OCI-LY7 (cell line): ENCODE measurements at regions not wholly inside any gene's neighbourhood (a gene's known extent, or its start where the extent isn't known, plus 50 kb on each side); places are given as distances from the start of the nearest gene placed in this dataset.
A peak's percentile ranks its signal among the peaks of the same experiment; 100 is the strongest.

Experiments
- BruUV-seq: library from RNA; stranded (reverse); fragments of 400-500 nt; replicated peaks from 2 replicates; lab custom pipeline; 2021; lab: Mats Ljungman, UMichigan
- CTCF ChIA-PET: fragments of 300-600 bp; sonication (Branson Sonifier 250); formaldehyde crosslinking; loops from one replicate; lab custom pipeline; 2022; ENCODE audit warnings: antibody characterized with exemption; ENCODE audit not compliant: unreplicated experiment; lab: Charles Lee
- POLR2A ChIA-PET: fragments of 300-600 bp; sonication (Branson Sonifier 250); formaldehyde crosslinking; loops from one replicate; lab custom pipeline; 2022; ENCODE audit warnings: antibody characterized with exemption; lab: Charles Lee
- DNase-seq: peaks from one replicate; pipeline ENCODE4 v3.0.0-alpha.2; 2015; ENCODE audit warnings: low spot score
- H2AFZ ChIP-seq: fragments of 200-600 bp; sonication (generic), shearing (Covaris generic); 2 replicates; pipeline ENCODE4 v1.6.1; 2014; ENCODE audit warnings: mild to moderate bottlenecking, antibody characterized with exemption, low read length, moderate library complexity
- H3K27ac ChIP-seq: fragments of 200-600 bp; sonication (generic); 2 replicates; pipeline ENCODE4 v1.5.1; 2014; ENCODE audit warnings: mixed run types, low read depth, mild to moderate bottlenecking, moderate library complexity, low read length, inconsistent platforms; ENCODE audit not compliant: poor library complexity, severe bottlenecking
- H3K36me3 ChIP-seq: fragments of 200-600 bp; sonication (generic); 2 replicates; pipeline ENCODE4 v1.6.1; 2014; ENCODE audit warnings: mild to moderate bottlenecking, antibody characterized with exemption, low read length, moderate library complexity, mixed read lengths; ENCODE audit not compliant: insufficient read depth
- H3K4me1 ChIP-seq: fragments of 200-600 bp; sonication (generic); 2 replicates; pipeline ENCODE4 v1.5.1; 2014; ENCODE audit warnings: mild to moderate bottlenecking, low read length; ENCODE audit not compliant: insufficient read depth, poor library complexity, severe bottlenecking
- H3K4me2 ChIP-seq: fragments of 200-600 bp; sonication (generic); 2 replicates; pipeline ENCODE4 v1.6.1; 2014; ENCODE audit warnings: mild to moderate bottlenecking, low read length
- H3K4me3 ChIP-seq: fragments of 200-600 bp; sonication (generic); 2 replicates; pipeline ENCODE4 v1.5.1; 2014; ENCODE audit warnings: mild to moderate bottlenecking, low read depth, low read length; ENCODE audit not compliant: poor library complexity, severe bottlenecking
- H3K79me2 ChIP-seq: fragments of 200-600 bp; sonication (generic); 2 replicates; pipeline ENCODE4 v1.6.1; 2016; ENCODE audit warnings: low read depth, mild to moderate bottlenecking, low read length, moderate library complexity, mixed read lengths; ENCODE audit not compliant: insufficient read depth
- H3K9me2 ChIP-seq: fragments of 200-600 bp; sonication (generic); 2 replicates; pipeline ENCODE4 v1.6.1; 2016; ENCODE audit warnings: mild to moderate bottlenecking, low read length, mixed read lengths; ENCODE audit not compliant: insufficient read depth
- H3K9me3 ChIP-seq: fragments of 200-600 bp; sonication (generic); 2 replicates; pipeline ENCODE4 v1.6.1; 2014; ENCODE audit warnings: mild to moderate bottlenecking, mixed run types, low read length, mixed read lengths
- H4K20me1 ChIP-seq: fragments of 200-600 bp; sonication (generic); 2 replicates; pipeline ENCODE4 v1.6.1; 2014; ENCODE audit warnings: mild to moderate bottlenecking, antibody characterized with exemption, low read length, moderate library complexity, mixed read lengths; ENCODE audit not compliant: insufficient read depth
- EZH2phosphoT487 ChIP-seq: fragments of 200-600 bp; sonication (generic); IDR thresholded peaks from 2 replicates; pipeline ENCODE4 v1.6.1; 2018; ENCODE audit warnings: low read depth, borderline replicate concordance, mild to moderate bottlenecking, mixed run types, antibody characterized with exemption, low read length, moderate library complexity, mixed read lengths
- intact Hi-C: fragments of 100-400 bp; cut with micrococcal nuclease; formaldehyde crosslinking; loops from one replicate; pipeline ENCODE4 v1.10.0; 2022; ENCODE audit not compliant: unreplicated experiment
- TF ChIP-seq, protein P1 (sequence below): fragments of 200-600 bp; sonication (generic); conservative IDR thresholded peaks from 2 replicates; pipeline ENCODE4 v1.5.1; 2014; ENCODE audit warnings: mild to moderate bottlenecking, antibody characterized with exemption, low read length, moderate library complexity, mixed read lengths

GRCh38 chr22:48171271-48171691 lies 1408.8 kb downstream of the TBC1D22A start:
- no peak for DNase-seq
- no peaks in the 10 kb centered on the region for H3K36me3 ChIP-seq
- TF ChIP-seq, protein P1, sequence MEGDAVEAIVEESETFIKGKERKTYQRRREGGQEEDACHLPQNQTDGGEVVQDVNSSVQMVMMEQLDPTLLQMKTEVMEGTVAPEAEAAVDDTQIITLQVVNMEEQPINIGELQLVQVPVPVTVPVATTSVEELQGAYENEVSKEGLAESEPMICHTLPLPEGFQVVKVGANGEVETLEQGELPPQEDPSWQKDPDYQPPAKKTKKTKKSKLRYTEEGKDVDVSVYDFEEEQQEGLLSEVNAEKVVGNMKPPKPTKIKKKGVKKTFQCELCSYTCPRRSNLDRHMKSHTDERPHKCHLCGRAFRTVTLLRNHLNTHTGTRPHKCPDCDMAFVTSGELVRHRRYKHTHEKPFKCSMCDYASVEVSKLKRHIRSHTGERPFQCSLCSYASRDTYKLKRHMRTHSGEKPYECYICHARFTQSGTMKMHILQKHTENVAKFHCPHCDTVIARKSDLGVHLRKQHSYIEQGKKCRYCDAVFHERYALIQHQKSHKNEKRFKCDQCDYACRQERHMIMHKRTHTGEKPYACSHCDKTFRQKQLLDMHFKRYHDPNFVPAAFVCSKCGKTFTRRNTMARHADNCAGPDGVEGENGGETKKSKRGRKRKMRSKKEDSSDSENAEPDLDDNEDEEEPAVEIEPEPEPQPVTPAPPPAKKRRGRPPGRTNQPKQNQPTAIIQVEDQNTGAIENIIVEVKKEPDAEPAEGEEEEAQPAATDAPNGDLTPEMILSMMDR: no peak
- no peak for TF ChIP-seq EZH2phosphoT487
- H3K9me3 ChIP-seq: no peaks in the 10 kb centered on the region
- BruUV-seq: no TSS peak
- no peaks in the 10 kb centered on the region for H3K9me2 ChIP-seq
- H4K20me1 ChIP-seq: no peaks in the 10 kb centered on the region
- H3K4me1 ChIP-seq: no peaks in the 10 kb centered on the region
- H3K4me2 ChIP-seq: no peak overlapping the region
- H3K4me3 ChIP-seq: no peak overlapping the region
- no peak overlapping the region for H2AFZ ChIP-seq
- H3K79me2 ChIP-seq: no peaks in the 10 kb centered on the region
- ChIA-PET POLR2A (no interaction called here), CTCF (no interaction called here)
- H3K27ac ChIP-seq: no peak overlapping the region
- intact Hi-C loops: no loop called here

- Histone ChIP-seq H3K79me2 (no peaks in the 10 kb centered on the region), H3K4me1 (no peaks in the 10 kb centered on the region), H3K4me2 (no peak overlapping the region), H2AFZ (no peak overlapping the region), H3K36me3 (no peaks in the 10 kb centered on the region), H3K4me3 (no peak overlapping the region), H3K9me2 (no peaks in the 10 kb centered on the region), H4K20me1 (no peaks in the 10 kb centered on the region), H3K27ac (no peak overlapping the region), H3K9me3 (no peaks in the 10 kb centered on the region)
- ChIA-PET CTCF (no interaction called here), POLR2A (no interaction called here)
- no peak for TF ChIP-seq EZH2phosphoT487
- TF ChIP-seq, protein P1: no peak
- no peak for DNase-seq
- no TSS peak for BruUV-seq
- intact Hi-C loops: no loop called here
Observed at GRCh38 chr22:48169227-48169626, 1406.8 kb downstream of the TBC1D22A start.

DNA sequence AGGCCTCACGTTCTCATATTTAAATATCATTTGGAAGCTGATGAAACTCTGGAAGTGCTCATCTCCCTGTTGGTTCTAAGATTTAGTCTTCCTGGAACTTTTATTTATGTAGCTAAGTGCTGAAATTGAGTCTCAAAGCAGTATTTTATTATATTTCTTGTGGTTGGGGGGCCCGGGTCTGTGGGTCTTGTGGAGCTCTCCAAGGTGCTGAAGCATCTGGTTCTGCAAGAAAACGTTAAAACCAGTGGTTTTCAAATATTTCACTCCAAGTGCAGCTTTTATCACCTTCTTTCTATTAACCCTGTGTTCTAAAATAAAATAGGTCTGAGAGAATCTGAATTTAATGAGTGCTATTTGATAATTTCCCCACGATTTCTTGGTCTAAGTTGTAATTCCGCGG lies 1404.8 kb downstream of the TBC1D22A start:
- no peaks in the 10 kb centered on the region for H3K9me2 ChIP-seq
- POLR2A ChIA-PET: no interaction called here
- H3K4me2 ChIP-seq: no peak overlapping the region
- BruUV-seq: no TSS peak
- no peak overlapping the region for H3K27ac ChIP-seq
- H3K9me3 ChIP-seq: no peaks in the 10 kb centered on the region
- CTCF ChIA-PET: no interaction called here
- no peak overlapping the region for H2AFZ ChIP-seq
- no peaks in the 10 kb centered on the region for H3K4me1 ChIP-seq
- no peaks in the 10 kb centered on the region for H3K36me3 ChIP-seq
- H3K79me2 ChIP-seq: no peaks in the 10 kb centered on the region
- H4K20me1 ChIP-seq: no peaks in the 10 kb centered on the region
- TF ChIP-seq EZH2phosphoT487: no peak
- TF ChIP-seq, protein P1: no peak
- no peak overlapping the region for H3K4me3 ChIP-seq
- DNase-seq: peak; percentile 35
- intact Hi-C loops: no loop called here
